Ovary (tissue), 3 donors: ENCODE measurements at regions not wholly inside any gene's neighbourhood (a gene's known extent, or its start where the extent isn't known, plus 50 kb on each side); places are given as distances from the start of the nearest gene placed in this dataset.

ENCODE experiments used
- CTCF ChIP-seq, 3 donors: fragments of 450-650 bp in 2 of 3; fragments of 200-600 bp in 1 of 3; IDR thresholded peaks; one replicate each; pipeline versions ENCODE4 v1.5.1 to v1.8.0; 2016 to 2022; ENCODE audit warnings: antibody characterized with exemption in 3 of 3, mild to moderate bottlenecking in 1 of 3
- POLR2A ChIP-seq: fragments of 450-650 bp; IDR thresholded peaks from one replicate; pipeline ENCODE4 v1.6.1; 2017; ENCODE audit warnings: antibody characterized with exemption, mild to moderate bottlenecking, moderate library complexity
- donor health status: DM: no; HTN: no; CAD: no.

GRCh38 chr18:61988100-61988499 lies 95.3 kb upstream of the RNF152 start:
- TF ChIP-seq CTCF (IDR thresholded peaks at IDR 0.05) (no peak), POLR2A (no peak)
